Caco-2 (cell line): ENCODE measurements at regions not wholly inside any gene's neighbourhood (a gene's known extent, or its start where the extent isn't known, plus 50 kb on each side); places are given as distances from the start of the nearest gene placed in this dataset.

Experiments
- BruUV-seq: library from RNA; stranded (reverse); fragments of 400-500 nt; replicated peaks from 2 replicates; lab custom pipeline; 2021; lab: Mats Ljungman, UMichigan
- CTCF ChIA-PET: fragments of 300-600 bp; sonication (Branson Sonifier 250); formaldehyde crosslinking; loops from one replicate; lab custom pipeline; 2022; ENCODE audit warnings: antibody characterized with exemption; lab: Charles Lee
- POLR2A ChIA-PET: fragments of 300-600 bp; sonication (Branson Sonifier 250); formaldehyde crosslinking; loops from one replicate; lab custom pipeline; 2022; ENCODE audit warnings: antibody characterized with exemption; lab: Charles Lee
- DNase-seq, 2 experiments: peaks; one replicate each; pipeline versions ENCODE4 v3.0.0 to v3.0.0-alpha.2; 2020 to 2022
- H3K27me3 ChIP-seq: replicated peaks from 2 replicates; pipeline ENCODE4 v1.6.0; 2011; ENCODE audit warnings: low read length; ENCODE audit not compliant: control insufficient read depth, insufficient read depth
- H3K36me3 ChIP-seq: 2 replicates; pipeline ENCODE4 v1.5.1; 2011; ENCODE audit warnings: low read length; ENCODE audit not compliant: control insufficient read depth, insufficient read depth
- H3K4me1 ChIP-seq: fragments of 250-450 bp; sonication (Bioruptor Pico); 2 replicates; pipeline ENCODE4 v1.5.1; 2020; ENCODE audit warnings: mild to moderate bottlenecking
- H3K4me3 ChIP-seq: 2 replicates; pipeline ENCODE4 v1.5.1; 2011; ENCODE audit warnings: low read depth, mild to moderate bottlenecking, control low read depth, low read length
- H3K9me3 ChIP-seq: fragments of 250-450 bp; sonication (Bioruptor Pico); 2 replicates; pipeline ENCODE4 v1.5.1; 2020; ENCODE audit warnings: mild to moderate bottlenecking, moderate library complexity
- H3K27ac Mint-ChIP-seq: one replicate; pipeline ENCODE4 v1.8.0; 2022; ENCODE audit warnings: mixed read lengths; ENCODE audit not compliant: unreplicated experiment
- H3K27me3 Mint-ChIP-seq: one replicate; pipeline ENCODE4 v1.8.0; 2022; ENCODE audit warnings: mixed read lengths; ENCODE audit not compliant: insufficient read depth, unreplicated experiment
- H3K36me3 Mint-ChIP-seq: one replicate; pipeline ENCODE4 v1.8.0; 2022; ENCODE audit warnings: mild to moderate bottlenecking, mixed read lengths; ENCODE audit not compliant: insufficient read depth, unreplicated experiment
- H3K4me1 Mint-ChIP-seq: one replicate; pipeline ENCODE4 v1.8.0; 2022; ENCODE audit warnings: low read depth, mixed read lengths; ENCODE audit not compliant: unreplicated experiment
- H3K4me3 Mint-ChIP-seq: one replicate; pipeline ENCODE4 v1.8.0; 2022; ENCODE audit warnings: mild to moderate bottlenecking, moderate library complexity, mixed read lengths; ENCODE audit not compliant: unreplicated experiment
- H3K9me3 Mint-ChIP-seq: one replicate; pipeline ENCODE4 v1.8.0; 2022; ENCODE audit warnings: mixed read lengths; ENCODE audit not compliant: unreplicated experiment
- intact Hi-C: fragments of 100-400 bp; cut with micrococcal nuclease; formaldehyde crosslinking; loops from one replicate; pipeline ENCODE4 v1.10.0; 2022; ENCODE audit not compliant: unreplicated experiment
- TF ChIP-seq, protein P1 (sequence below), 2 experiments: fragments of 200-600 bp in 1 of 2; IDR thresholded peaks; 1 replicate in 1 of 2; 2 replicates in 1 of 2; pipeline versions ENCODE4 v1.5.1 to v1.8.0; 2011 to 2022; ENCODE audit warnings: antibody characterized with exemption in 1 of 2, control low read depth in 1 of 2, inconsistent platforms in 1 of 2, low read depth in 1 of 2, low read length in 1 of 2, mild to moderate bottlenecking in 1 of 2, moderate library complexity in 1 of 2; ENCODE audit not compliant: insufficient read depth in 1 of 2, severe bottlenecking in 1 of 2, unreplicated experiment in 1 of 2

DNA sequence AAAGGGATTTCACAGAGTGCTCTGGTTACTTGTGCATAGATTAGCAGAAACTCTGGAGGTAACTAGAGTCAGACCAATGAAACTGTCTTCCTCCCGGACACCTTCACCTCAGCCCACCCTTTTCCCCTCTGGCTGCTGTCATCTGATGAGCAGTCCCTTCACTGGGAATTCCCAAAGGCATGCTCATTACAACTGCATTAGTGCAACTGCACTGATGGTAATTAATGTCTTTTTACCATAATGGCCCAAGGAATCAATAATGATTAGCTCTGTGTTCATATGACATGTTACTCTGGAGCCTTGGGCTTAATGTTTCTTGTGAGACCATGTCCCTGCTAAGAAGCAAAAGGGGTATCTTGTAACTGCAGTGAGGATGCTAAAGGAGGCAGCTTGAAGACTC, 304.5 kb downstream of the GRIN2B start:
- Mint-ChIP-seq H3K27me3 (no peaks in the 10 kb centered on the region), H3K4me1 (peaks cover 11% of the 10 kb centered on the region), H3K36me3 (no peaks in the 10 kb centered on the region), H3K27ac (no peak overlapping the region), H3K4me3 (no peak overlapping the region), H3K9me3 (no peaks in the 10 kb centered on the region)
- POLR2A ChIA-PET: no interaction called here
- H3K27me3 ChIP-seq: no peaks in the 10 kb centered on the region
- peaks cover 12% of the 10 kb centered on the region for H3K4me1 ChIP-seq
- TF ChIP-seq, protein P1, sequence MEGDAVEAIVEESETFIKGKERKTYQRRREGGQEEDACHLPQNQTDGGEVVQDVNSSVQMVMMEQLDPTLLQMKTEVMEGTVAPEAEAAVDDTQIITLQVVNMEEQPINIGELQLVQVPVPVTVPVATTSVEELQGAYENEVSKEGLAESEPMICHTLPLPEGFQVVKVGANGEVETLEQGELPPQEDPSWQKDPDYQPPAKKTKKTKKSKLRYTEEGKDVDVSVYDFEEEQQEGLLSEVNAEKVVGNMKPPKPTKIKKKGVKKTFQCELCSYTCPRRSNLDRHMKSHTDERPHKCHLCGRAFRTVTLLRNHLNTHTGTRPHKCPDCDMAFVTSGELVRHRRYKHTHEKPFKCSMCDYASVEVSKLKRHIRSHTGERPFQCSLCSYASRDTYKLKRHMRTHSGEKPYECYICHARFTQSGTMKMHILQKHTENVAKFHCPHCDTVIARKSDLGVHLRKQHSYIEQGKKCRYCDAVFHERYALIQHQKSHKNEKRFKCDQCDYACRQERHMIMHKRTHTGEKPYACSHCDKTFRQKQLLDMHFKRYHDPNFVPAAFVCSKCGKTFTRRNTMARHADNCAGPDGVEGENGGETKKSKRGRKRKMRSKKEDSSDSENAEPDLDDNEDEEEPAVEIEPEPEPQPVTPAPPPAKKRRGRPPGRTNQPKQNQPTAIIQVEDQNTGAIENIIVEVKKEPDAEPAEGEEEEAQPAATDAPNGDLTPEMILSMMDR (IDR thresholded peaks at IDR 0.05; ENCODE audit: insufficient read depth in 1 of 2, low read depth in 1 of 2, low read length in 1 of 2, severe bottlenecking in 1 of 2, unreplicated experiment in 1 of 2): no peak
- no peaks in the 10 kb centered on the region for H3K9me3 ChIP-seq
- no TSS peak for BruUV-seq
- no peaks in the 10 kb centered on the region for H3K36me3 ChIP-seq
- no peak overlapping the region for H3K4me3 ChIP-seq
- intact Hi-C loops: no loop called here
- no peak for DNase-seq
- CTCF ChIA-PET: no interaction called here

DNA sequence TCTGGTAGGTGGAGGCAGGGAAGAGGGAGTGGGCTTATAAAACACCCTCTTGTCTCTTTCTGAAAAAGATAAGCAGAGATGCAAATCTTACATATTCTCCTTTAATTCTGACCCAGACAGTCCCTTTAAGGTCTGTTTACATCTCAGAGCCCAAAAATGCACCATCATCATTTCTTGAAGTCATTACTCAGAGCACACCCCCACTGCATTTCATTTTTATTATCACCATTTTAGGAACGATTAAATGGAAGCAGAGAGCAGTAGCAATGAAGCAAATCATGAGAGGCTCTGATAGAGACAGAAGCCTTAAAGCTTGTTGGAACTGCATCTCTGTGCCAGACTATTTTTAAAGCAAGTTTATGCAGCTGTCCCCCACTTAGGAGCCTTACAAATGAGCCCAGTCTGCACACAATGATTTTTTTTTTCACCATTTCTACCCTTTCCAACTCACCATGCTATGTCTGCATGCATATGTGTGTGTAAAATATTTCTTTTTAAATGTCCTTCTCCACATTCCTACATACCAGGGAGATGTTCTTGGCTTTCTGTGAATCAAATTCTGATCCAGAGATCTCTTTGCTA, 311.0 kb downstream of the GRIN2B start:
- Histone ChIP-seq H3K36me3 (no peaks in the 10 kb centered on the region), H3K4me3 (no peak overlapping the region), H3K9me3 (no peaks in the 10 kb centered on the region), H3K4me1 (peaks cover 21% of the 10 kb centered on the region), H3K27me3 (no peaks in the 10 kb centered on the region)
- H3K27ac Mint-ChIP-seq: no peak overlapping the region
- no peaks in the 10 kb centered on the region for H3K9me3 Mint-ChIP-seq
- no TSS peak for BruUV-seq
- peaks cover 17% of the 10 kb centered on the region for H3K4me1 Mint-ChIP-seq
- TF ChIP-seq, protein P1 (IDR thresholded peaks at IDR 0.05; ENCODE audit: insufficient read depth in 1 of 2, low read depth in 1 of 2, low read length in 1 of 2, severe bottlenecking in 1 of 2, unreplicated experiment in 1 of 2): no peak
- no peaks in the 10 kb centered on the region for H3K27me3 Mint-ChIP-seq
- ChIA-PET CTCF (no interaction called here), POLR2A (no interaction called here)
- DNase-seq: no peak
- intact Hi-C loops: no loop called here
- no peaks in the 10 kb centered on the region for H3K36me3 Mint-ChIP-seq
- no peak overlapping the region for H3K4me3 Mint-ChIP-seq

DNA sequence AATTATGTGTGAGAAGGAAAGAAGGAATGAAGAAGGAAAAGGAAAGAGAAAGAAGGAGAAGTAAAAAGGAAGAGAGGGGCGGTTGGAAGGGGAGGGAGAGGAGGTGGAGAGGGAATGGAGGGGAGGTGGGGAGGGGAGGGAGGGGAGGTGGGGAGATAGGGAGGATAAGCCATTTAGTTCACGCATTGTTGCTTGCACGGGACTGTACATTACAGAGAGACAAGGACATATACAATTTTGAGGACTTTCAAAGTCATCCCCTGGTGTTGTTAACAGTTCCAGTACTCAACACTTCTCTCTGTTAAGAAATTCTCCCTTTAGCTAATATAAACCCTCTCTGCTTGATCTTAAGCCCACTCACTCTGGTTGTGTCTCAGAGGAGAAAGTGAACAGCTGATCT, 312.5 kb downstream of the GRIN2B start:
- H3K4me1 ChIP-seq: peaks cover 21% of the 10 kb centered on the region
- no peaks in the 10 kb centered on the region for H3K9me3 Mint-ChIP-seq
- no TSS peak for BruUV-seq
- intact Hi-C loops: no loop called here
- ChIA-PET POLR2A (no interaction called here), CTCF (no interaction called here)
- H3K36me3 Mint-ChIP-seq: no peaks in the 10 kb centered on the region
- peaks cover 17% of the 10 kb centered on the region for H3K4me1 Mint-ChIP-seq
- H3K9me3 ChIP-seq: no peaks in the 10 kb centered on the region
- no peak for DNase-seq
- TF ChIP-seq, protein P1 (IDR thresholded peaks at IDR 0.05; ENCODE audit: insufficient read depth in 1 of 2, low read depth in 1 of 2, low read length in 1 of 2, severe bottlenecking in 1 of 2, unreplicated experiment in 1 of 2): no peak
- H3K27me3 ChIP-seq: no peaks in the 10 kb centered on the region
- H3K27me3 Mint-ChIP-seq: no peaks in the 10 kb centered on the region
- H3K4me3 ChIP-seq: no peak overlapping the region
- no peaks in the 10 kb centered on the region for H3K36me3 ChIP-seq
- no peak overlapping the region for H3K27ac Mint-ChIP-seq
- H3K4me3 Mint-ChIP-seq: no peak overlapping the region
